IPS DF 19.7 (cell line): ENCODE measurements at regions not wholly inside any gene's neighbourhood (a gene's known extent, or its start where the extent isn't known, plus 50 kb on each side); places are given as distances from the start of the nearest gene placed in this dataset.

Experiments
- DNase-seq: peaks from one replicate; pipeline ENCODE4 v3.0.0-alpha.2; 2013; ENCODE audit warnings: low read depth, low spot score

GRCh38 chr12:113766131-113766878 lies 199.8 kb downstream of the RBM19 start:
- DNase-seq, result no peak

- no peak for DNase-seq
Measured at GRCh38 chr12:113764661-113765060, 201.5 kb downstream of the RBM19 start.

DNA sequence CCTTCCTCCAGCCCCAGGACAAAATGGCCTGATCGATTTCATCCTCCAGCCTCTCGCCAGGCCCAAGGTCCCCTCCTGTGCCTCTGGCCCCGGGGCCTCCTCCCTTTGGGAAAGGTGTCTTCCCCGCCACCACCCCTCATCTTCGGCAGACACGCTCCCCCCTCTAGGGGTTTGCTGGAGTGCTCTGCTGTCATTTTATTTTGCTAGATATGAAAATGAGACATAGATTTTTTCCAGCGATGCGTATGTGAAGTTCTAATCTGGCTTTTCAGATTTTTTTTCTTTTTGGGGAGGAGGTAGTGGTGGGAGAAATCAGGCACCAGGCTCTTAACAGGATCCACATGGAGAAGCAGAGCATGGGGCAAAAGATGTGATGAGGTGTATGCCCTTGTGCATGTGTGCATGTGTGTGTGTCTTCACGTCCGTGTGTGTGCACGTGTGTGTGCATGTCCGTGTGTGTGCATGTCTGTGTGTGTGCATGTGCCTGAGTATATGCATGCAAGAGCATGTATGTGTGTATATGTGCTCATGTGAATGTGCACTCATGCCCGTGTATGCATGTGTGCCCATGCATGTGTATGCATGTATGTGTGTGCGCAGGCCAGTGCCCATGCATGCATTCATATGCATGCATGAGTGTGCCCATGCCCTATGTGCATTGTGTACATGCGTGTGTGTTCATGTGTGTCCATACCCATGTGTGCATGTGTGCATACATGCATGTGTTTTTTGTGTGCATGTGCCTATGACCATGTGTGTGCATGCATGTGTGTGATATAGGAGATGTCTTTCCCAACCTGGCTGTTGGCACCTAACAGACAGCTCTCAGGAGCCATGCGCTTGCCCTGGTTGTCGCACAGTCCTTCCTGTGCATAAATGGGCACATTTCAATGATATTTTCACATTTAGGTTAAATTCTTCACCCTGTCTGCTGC lies 203.0 kb downstream of the RBM19 start:
- DNase-seq, result no peak

DNA sequence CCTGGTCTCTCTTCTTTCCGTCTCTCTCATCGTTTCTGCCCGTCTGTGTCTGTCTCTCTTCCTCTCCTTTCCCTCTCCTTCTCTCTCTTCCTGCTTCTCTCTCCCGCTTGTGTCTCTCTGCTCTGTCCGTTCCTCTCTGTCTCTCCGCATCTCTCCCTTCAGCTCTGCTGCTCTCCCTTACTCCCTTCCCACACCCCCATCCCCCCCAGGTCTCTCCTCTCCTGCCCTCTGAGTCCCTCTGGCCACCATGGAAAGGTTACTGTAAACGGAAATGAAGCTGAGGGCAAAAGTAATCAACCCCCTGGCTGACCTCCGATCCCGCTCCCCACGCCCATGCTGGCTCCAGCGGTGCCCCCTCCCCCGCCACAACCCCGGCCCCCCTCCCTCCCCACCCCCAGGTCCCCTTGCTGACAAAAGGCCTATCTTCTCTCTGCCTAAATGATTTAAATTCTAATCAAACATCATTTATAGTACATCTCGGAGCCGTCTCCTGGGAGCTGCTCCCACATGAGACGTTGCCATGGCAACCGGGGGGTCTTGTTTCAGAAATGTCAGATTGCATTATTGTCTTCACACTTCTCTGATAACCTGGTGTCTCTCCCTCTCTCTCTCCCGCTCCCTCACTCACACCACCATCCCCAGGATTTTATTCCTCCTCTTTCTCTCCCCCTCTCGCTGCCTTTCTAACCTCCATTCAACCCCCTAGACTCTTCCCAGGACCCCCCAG lies 203.8 kb downstream of the RBM19 start:
- DNase-seq, result no peak

GRCh38 chr12:113759135-113759534 lies 207.0 kb downstream of the RBM19 start:
- no peak for DNase-seq

DNA sequence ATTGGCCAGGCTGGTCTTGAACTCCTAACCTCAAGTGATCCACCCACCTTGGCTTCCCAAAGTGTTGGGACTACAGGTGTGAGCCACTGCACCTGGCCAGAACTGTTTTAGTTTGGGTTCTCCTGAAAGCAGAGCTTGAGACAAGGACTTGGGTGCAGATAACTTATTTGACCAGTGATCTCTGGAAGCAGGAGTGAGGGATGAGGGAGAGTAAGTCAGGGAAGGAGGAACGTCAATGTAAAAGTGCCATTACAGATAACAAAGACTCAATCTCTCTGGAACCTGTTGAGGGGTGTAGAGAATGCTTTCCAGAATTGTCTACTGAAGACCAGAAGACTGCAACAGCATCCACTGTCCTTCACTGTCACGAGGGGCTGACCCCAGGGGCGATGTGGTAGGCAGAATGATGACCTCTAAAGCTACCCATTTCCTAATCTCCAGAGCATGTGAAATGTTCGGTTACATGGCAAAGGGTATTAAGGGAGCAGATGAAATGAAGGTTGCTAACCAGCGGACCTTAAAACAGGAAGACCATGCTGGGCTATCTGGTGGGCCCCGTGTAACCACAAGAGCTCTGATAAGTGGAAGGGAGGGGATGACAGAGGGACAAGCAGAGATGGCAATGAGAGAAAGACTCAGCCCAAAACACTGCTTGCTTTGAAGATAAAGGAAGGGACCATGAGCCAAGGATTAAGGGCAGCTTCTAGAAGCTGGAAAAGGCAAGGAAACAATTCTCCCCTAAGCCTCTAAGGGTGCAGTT lies 207.8 kb downstream of the RBM19 start:
- no peak for DNase-seq

DNA sequence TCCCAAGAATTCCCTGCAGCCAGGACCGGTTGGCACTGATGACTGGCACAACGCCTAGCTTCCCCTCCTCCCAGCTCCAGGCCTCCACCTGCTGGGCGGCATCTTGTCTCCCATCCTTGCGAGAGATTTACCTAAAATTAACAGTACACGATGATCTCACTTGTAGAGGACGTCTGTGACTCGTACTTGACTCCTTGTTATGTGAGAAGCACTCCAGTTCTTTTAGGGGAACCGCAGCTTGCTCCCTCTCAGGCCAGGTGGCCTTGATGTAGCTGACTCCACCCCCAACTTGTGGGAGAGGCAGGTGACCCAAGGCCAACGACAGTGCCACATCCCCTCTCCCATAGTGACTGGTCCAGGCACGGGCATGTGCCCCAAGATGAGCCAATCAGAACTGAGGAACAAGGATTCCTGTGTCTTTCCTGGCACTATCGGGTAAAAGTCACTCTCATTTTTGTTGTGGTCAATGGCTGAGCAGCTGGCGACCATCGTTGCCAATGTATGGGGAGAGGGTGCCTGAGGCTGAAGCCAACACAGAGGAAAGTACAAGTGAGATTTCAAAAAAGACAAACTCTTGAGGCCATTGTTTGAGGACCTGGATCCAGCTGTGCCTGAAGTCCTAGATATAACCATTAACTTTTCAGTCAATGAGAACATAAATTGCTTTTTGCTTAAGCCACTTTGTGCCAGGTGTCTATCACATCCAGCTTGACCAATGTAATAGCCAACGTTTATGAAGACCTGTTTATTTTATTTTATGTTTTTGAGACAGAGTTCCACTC lies 208.7 kb downstream of the RBM19 start:
- no peak for DNase-seq

DNA sequence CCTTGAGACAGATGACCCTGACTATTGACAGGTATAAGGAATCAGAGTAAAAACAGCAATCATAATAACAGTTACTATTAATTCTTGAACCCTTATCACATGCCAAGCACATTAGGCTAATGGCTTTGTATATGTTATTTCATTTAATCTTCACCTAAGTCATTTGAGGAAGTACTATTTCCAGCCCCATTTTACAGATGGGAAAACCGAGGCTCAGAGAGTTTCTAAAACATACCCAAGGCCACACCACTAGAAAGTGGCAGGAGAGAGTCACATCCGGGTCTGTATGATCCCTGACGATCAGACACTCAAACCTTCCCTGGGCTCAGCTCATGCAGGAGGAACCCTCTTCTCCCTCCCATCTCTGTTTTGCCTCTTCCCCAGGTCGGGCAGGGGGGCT lies 209.5 kb downstream of the RBM19 start:
- DNase-seq, result no peak

DNA sequence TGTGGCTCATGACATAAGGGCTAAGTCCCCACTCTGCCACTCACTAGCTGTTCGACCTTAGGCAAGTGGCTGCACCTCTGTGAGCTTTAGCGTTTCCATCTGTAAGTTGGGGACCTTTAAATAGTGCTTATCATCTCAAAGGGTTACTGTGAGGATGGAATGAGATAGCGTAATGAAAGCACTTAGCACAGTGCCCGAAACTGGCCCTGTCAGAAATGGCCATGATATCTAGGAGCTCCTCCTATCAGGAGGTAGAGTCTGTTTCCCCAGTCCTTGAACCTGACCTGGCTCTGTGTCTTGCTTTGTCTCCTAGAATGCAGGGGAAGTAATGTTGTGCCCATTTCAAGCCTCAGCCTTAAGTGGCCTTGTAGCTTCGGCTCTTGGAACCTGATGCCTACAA lies 211.0 kb downstream of the RBM19 start:
- no peak for DNase-seq

DNA sequence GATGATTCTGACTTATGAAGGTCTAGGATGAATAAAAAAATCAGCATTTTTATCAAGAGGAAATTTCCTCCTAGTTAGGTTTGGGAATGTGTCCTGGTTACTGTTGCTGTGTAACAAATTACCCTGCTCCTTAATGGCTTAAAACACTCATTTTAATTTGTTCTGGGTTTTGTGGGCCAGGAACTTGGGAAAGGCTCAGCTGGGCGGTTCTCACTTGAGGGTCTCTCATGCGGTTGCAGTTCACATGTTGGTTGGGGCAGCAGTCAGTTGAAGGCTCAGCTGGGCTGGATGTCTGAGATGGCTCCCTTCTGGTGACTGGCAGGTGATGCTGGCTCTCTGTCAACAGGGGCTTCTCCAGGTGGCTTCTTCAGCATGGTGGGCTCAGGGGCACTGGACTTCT lies 214.6 kb downstream of the RBM19 start:
- no peak for DNase-seq

DNA sequence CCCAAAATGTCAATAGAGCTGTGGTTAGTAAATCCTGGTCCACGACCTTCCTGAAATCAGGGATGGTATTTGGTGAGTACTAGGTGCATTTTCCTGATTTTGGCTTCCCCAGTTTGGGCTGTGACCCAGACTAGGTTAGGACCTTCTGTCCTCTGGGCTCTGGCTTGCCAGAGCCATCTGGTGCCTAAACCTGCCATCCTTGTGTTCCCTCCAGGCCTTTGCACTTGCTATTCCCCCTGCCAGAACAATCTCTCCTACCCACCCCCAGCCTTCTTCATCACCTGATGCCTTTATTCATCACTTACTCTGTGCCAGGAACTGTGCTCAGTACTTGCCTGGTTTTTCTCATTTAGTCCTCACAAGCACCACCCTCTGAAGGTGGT lies 216.7 kb downstream of the RBM19 start:
- DNase-seq, result no peak

DNA sequence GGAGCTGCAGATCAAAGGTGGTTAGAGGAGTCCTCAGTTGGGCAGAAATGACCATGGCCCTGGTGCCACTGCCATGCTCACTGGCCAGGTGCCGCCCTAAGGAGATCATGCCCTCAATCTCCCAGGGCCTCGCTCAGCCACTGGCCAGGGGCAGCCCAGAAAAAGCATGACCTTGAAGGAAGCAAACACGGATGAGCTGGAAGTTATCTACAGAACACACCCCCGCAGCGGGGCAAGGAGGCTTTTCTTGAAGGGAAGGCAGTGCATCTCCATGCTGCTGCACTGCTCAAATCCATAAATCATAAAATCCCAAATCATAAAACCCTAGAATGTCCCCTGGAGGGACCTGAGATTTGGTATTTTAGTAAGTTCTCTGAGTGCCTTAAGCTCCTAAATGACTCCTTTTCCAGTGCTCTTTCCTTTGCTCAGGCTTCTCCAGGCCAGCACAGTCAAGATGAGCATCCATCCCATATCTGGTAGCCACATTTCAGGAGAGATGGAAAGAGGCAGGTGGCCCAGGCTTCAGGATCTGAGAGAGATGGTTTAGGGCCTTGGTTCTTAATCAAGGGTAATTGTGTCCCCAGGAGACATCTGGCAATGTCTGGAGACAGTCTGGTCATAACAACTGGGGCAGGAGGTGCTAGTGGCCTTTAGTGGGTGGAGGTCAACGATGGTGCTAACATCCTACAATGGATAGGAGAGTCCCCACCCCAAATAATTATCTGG lies 217.3 kb downstream of the RBM19 start:
- DNase-seq, result no peak

DNA sequence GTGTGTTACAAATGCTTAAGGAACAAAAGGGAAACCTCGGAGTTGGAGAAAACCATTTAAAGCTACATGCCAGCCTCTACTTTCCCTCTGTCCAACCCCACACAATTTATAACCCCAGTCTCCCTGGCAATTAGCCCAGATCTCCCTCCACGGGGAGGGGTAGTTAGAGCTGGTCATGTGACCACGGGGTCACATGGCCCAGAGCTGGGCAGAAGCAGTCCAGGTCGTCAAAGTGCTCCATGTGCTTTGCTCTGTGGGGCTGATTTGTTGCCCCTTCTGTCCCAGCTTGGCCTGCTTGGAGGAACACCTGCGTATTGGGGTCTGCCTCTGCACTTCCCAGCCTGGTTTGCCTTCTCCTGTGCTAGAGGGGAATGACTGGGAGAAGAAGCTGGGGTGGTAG lies 219.1 kb downstream of the RBM19 start:
- DNase-seq, result no peak

DNA sequence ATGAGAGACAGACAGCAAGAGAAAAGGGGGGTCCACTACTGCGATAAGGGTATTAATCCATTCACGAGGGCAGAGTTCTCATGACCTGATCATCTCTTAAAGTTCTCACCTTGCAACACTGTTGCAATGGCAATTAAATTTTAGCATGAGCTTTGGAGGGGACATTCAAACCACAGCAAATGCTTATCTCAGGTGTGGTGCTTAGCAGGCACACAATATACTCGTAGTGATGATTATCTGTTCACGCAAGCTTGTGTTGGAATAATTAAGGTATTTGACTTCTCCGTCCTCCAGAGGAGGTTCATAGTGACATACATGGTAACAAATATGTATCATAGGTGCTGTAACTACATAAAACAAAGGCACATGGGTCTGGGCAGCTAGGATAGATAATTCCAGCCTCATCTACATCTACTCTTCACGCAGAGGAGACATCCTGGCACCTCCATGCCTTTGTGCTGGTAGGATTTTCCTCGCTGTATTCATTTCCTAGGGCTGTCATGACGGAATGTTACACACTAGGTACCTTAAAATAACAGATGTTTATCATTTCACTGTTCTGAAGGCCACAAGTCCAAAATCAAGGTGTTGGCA lies 221.2 kb downstream of the RBM19 start:
- DNase-seq, result no peak

GRCh38 chr12:113742801-113743200 lies 223.3 kb downstream of the RBM19 start:
- DNase-seq, result no peak

- DNase-seq, result no peak
Measured at GRCh38 chr12:113740699-113741098, 225.4 kb downstream of the RBM19 start.

DNA sequence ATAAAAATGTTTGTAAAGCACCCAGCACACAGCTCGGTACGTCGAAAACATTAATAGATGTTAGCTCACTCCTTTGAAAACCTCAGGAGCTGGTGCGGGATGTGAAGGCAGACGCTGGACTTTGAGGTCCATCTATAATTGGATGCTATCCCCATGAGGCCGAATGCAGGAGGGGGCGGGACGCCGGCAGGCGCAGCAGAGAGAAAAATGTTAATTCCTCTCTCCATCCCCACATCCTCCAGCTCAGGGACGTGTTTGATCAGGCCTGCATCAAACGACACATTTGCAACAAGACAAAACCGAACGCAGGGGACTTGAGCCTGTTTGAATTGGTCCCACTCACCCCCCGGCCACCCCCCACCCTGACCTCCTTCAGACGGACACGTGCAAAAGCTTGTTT lies 231.0 kb downstream of the RBM19 start:
- no peak for DNase-seq

- DNase-seq, result no peak
Measured at GRCh38 chr12:113734503-113734902, 231.6 kb downstream of the RBM19 start.

- DNase-seq, result no peak
Measured at GRCh38 chr12:113732916-113733315, 233.2 kb downstream of the RBM19 start.

DNA sequence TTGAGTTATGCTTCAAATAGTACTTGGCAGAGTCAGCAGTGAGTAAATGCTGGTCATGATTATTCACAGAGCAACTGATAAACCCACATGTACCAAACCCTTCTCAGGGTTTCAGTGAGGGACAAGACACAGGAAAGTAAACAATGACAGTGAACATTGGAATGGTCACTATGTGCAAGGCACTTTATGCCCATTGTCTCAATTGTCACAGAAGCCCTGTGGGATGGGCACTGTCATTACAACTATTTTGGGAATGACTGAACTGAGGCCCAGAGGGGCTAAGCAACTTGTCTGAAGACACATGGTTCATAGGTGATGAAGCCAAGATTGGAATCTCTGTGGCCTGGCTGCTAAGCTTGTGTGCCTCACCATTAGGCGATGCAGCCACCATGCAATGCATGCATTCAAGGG lies 238.5 kb downstream of the RBM19 start:
- DNase-seq, result no peak
